ENCODE measurements at regions not wholly inside any gene's neighbourhood (a gene's known extent, or its start where the extent isn't known, plus 50 kb on each side); places are given as distances from the start of the nearest gene placed in this dataset.

DNA sequence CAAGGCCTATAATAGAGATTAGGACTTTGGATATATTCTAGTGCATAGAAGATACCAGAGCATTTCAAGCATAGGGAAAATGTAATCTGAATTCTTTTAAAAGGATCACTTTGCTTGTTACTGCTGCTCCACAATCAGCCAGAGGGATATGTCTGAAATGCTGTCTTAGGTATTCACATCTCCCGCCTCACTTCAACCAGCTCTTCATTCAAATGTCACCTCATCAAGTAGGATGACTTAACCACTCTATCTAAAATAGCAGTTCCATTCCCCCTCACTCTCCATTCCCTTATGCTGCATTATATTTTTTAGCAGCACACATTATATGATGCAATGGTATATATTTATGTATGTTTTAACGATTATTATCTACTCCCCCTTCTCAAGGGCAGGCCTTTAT, 500.3 kb upstream of the GRIA1 start:
- TF ChIP-seq, protein P1, sequence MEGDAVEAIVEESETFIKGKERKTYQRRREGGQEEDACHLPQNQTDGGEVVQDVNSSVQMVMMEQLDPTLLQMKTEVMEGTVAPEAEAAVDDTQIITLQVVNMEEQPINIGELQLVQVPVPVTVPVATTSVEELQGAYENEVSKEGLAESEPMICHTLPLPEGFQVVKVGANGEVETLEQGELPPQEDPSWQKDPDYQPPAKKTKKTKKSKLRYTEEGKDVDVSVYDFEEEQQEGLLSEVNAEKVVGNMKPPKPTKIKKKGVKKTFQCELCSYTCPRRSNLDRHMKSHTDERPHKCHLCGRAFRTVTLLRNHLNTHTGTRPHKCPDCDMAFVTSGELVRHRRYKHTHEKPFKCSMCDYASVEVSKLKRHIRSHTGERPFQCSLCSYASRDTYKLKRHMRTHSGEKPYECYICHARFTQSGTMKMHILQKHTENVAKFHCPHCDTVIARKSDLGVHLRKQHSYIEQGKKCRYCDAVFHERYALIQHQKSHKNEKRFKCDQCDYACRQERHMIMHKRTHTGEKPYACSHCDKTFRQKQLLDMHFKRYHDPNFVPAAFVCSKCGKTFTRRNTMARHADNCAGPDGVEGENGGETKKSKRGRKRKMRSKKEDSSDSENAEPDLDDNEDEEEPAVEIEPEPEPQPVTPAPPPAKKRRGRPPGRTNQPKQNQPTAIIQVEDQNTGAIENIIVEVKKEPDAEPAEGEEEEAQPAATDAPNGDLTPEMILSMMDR (IDR thresholded peaks at IDR 0.05; ENCODE audit: insufficient read depth, low read length, poor library complexity, severe bottlenecking), result no peak
- Histone ChIP-seq H3K27me3 (ENCODE audit: control insufficient read depth, insufficient read depth, low read length) (no peaks in the 10 kb centered on the region), H3K4me3 (ENCODE audit: low read depth, low read length) (no peak overlapping the region), H3K36me3 (ENCODE audit: control insufficient read depth, insufficient read depth, low read length) (no peaks in the 10 kb centered on the region)
- DNase-seq (ENCODE audit: low read depth), result no peak

DNA sequence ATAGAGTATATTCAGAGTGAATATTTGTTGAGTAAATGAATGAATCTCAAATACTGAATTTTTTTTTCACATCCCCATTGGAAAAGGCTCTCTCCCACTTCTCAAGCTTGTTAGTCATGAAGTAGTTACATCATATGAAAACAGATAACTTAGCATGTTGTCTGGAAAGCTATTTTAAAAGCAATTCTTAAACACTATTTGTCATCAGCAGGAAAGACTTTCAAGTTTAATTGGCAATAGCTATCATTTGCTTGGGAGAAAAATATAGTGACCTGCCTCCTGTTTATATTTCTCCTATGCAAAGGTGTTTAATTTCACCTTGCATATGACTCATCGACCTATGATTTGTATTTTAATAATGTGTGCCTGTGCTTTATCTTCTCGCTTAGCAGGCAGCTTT, 499.8 kb upstream of the GRIA1 start:
- no peak overlapping the region for H3K4me3 ChIP-seq (ENCODE audit: low read depth, low read length)
- no peaks in the 10 kb centered on the region for H3K27me3 ChIP-seq (ENCODE audit: control insufficient read depth, insufficient read depth, low read length)
- no peaks in the 10 kb centered on the region for H3K36me3 ChIP-seq (ENCODE audit: control insufficient read depth, insufficient read depth, low read length)
- DNase-seq (ENCODE audit: low read depth), result no peak
- TF ChIP-seq, protein P1 (IDR thresholded peaks at IDR 0.05; ENCODE audit: insufficient read depth, low read length, poor library complexity, severe bottlenecking), result no peak

DNA sequence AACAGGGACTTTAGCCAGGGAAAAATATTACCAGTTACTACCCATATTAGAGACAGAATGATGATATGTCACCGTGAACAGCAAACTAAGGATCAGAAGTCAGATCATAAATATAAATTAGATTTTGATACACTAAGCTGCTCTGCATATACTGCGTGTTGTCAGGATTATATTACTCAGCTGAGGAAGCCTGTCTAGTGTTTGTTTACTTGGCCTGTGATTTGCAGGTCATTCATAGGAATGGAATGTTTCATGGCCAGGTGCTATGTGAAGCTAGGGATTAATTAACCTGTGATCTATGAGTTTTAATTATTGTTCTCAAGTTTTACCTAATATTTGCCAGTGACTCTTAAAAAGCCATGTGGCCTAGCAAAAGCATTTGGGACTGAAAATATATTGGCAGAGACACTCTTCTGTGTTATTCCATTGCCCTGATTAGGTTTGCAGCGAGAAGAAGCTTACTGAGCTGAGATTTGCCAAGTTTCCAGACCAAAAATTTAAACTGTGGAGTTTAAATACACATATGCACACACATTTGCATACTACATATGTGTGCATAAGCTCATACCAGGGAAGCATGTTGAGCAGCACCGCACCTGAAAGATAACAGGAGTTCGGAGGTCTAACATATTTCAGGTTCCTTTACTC, 496.3 kb upstream of the GRIA1 start:
- Histone ChIP-seq H3K36me3 (ENCODE audit: control insufficient read depth, insufficient read depth, low read length) (no peaks in the 10 kb centered on the region), H3K27me3 (ENCODE audit: control insufficient read depth, insufficient read depth, low read length) (no peaks in the 10 kb centered on the region), H3K4me3 (ENCODE audit: low read depth, low read length) (no peak overlapping the region)
- DNase-seq (ENCODE audit: low read depth), result no peak
- TF ChIP-seq, protein P1 (IDR thresholded peaks at IDR 0.05; ENCODE audit: insufficient read depth, low read length, poor library complexity, severe bottlenecking), result no peak

DNA sequence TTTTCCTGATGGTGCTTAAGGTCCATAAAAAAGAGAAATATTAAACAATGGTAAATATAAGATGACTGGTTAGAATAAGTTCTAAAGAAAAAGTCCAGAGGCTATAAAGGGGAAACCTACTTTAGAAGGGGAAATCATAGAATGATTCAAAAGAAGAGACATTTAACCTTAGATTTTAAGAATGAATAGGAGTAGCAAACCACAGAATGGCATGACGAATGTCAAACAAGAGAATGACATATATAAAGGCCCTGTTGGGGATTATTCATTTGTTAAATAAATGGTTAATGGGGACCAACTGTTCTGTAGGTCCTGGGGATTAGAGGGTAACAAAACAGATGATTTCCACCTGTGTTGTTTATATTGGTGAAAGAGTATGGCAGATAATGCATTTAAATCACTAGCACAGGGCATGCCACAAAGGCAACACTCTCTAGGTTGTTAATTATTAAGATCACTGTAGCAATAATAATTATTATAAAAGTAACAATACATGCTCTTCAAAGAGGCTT, 495.2 kb upstream of the GRIA1 start:
- no peak for DNase-seq (ENCODE audit: low read depth)
- TF ChIP-seq, protein P1 (IDR thresholded peaks at IDR 0.05; ENCODE audit: insufficient read depth, low read length, poor library complexity, severe bottlenecking), result no peak
- H3K36me3 ChIP-seq (ENCODE audit: control insufficient read depth, insufficient read depth, low read length), result no peaks in the 10 kb centered on the region

DNA sequence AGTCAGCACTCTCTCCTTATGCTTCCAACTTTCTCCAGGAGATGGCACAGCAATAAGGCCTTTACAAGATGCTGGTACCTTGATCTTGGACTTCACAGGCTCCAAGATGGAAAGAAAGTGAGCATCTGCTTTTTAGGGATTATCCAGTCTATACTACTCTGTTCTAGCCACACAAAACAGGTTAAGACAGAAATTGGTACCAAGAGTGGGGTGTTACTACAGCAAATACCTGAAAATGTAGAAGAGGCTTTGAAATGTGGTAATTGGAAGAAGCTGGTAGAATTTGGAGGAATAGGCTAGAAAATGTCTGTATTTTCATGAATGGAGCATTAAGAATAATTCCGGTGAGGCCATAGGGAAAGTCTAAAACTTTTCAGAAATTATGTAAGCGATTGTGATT, 484.8 kb upstream of the GRIA1 start:
- H3K27me3 ChIP-seq (ENCODE audit: control insufficient read depth, insufficient read depth, low read length), result no peaks in the 10 kb centered on the region
- TF ChIP-seq, protein P1 (IDR thresholded peaks at IDR 0.05; ENCODE audit: insufficient read depth, low read length, poor library complexity, severe bottlenecking), result no peak
- no peaks in the 10 kb centered on the region for H3K36me3 ChIP-seq (ENCODE audit: control insufficient read depth, insufficient read depth, low read length)
- no peak overlapping the region for H3K4me3 ChIP-seq (ENCODE audit: low read depth, low read length)
- no peak for DNase-seq (ENCODE audit: low read depth)

More for the DNA sequence above, 495.2 kb upstream of the GRIA1 start:
- no peak overlapping the region for H3K4me3 ChIP-seq (ENCODE audit: low read depth, low read length)
- no peaks in the 10 kb centered on the region for H3K27me3 ChIP-seq (ENCODE audit: control insufficient read depth, insufficient read depth, low read length)

DNA sequence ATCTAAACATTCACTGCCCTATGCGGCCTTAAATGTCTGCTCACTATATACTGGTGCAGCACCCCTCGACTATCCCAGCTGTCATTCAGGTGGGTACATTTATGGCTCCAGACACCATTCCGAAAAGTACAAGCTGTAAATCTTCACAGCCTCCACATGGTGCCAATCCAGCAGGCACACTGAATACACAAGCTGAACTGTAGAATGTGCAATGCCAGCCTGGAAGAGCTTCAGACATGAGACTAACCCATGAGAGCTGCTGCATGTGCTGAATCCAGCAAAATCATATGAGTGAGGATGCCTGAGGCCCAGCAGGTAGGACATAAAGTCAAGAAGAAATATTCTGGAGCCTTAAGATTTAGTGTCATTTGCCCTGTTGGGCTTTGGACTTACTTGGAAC, 483.8 kb upstream of the GRIA1 start:
- no peaks in the 10 kb centered on the region for H3K27me3 ChIP-seq (ENCODE audit: control insufficient read depth, insufficient read depth, low read length)
- no peak for DNase-seq (ENCODE audit: low read depth)
- H3K36me3 ChIP-seq (ENCODE audit: control insufficient read depth, insufficient read depth, low read length), result no peaks in the 10 kb centered on the region
- no peak overlapping the region for H3K4me3 ChIP-seq (ENCODE audit: low read depth, low read length)
- TF ChIP-seq, protein P1 (IDR thresholded peaks at IDR 0.05; ENCODE audit: insufficient read depth, low read length, poor library complexity, severe bottlenecking), result no peak

All from kidney epithelial cell (primary cell).